GM19395 (cell line): ENCODE measurements at regions not wholly inside any gene's neighbourhood (a gene's known extent, or its start where the extent isn't known, plus 50 kb on each side); places are given as distances from the start of the nearest gene placed in this dataset.
A peak's percentile ranks its signal among the peaks of the same experiment; 100 is the strongest.
"Not testable (repeated sequence)": the region's sequence is repeated elsewhere in the genome, so short reads cannot be mapped to it uniquely, and the experiment has no call there.

Experiments
- ATAC-seq: cut with Tn5 transposase; IDR thresholded peaks from one replicate; pipeline ENCODE4 v1.9.1; 2021; ENCODE audit warnings: mild to moderate bottlenecking, moderate library complexity; ENCODE audit not compliant: unreplicated experiment

GRCh38 chr1:67482733-67483482 lies 52.7 kb upstream of the SERBP1 start:
- no peak for ATAC-seq

DNA sequence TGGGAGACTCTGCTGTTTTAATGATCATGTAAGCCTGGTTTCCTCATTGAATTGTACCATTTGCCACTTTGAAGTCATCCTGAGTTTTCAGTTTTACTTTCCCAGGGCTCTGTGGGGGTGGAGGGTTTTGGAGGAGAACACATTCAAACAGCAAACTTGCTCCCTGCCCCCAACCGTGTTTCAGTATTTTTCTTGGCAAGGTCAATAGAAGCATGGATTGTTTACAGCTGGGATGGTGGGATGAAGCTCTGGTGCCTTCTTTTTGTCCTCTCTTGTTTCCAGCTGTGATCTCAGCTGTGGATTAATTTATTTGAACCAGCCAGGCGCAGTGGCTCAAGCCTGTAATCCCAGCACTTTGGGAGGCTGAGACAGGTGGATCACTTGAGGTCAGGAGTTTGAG lies 54.3 kb upstream of the SERBP1 start:
- no peak for ATAC-seq

GRCh38 chr1:67485046-67485811 lies 55.0 kb upstream of the SERBP1 start:
- no peak for ATAC-seq

DNA sequence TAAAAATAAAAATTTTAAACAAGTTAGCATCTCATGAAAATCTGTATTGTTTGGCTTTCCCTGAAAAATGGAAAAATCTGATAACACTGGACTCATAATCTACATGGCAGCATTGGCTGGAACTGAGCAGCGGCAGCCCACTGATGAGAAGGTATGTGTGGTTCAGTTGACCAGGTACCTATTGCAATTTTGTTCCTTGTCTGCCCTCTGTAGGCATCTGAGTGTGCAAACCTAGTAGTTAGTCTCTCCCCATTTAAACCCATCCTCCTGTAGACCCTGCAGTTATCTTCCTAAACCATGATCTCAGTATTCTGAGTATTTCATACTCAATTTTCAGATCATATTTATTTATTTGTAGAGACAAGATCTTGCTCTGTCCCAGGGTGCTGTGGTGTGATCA lies 59.4 kb upstream of the SERBP1 start:
- ATAC-seq: no peak

DNA sequence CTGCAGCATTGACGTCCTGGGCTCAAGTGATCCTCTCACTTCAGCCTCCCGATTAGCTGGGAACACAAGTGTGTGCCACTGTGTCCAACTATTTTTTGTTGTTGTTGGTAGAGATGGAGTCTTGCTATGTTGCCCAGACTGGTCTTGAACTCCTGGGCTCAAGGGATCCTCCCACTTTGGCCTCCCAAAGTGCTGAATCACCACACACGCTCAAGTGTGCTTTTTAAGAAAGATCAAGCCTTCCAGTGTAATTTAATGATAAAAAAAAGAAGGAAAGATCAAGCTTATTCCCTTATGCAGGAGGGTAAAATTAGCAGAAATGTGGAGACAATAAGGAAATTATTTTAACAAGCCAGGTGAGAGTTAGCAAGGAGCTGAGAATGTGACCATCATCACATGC lies 61.1 kb upstream of the SERBP1 start:
- ATAC-seq: no peak

- no peak for ATAC-seq
Measured at GRCh38 chr1:67493148-67493547, 62.9 kb upstream of the SERBP1 start.

DNA sequence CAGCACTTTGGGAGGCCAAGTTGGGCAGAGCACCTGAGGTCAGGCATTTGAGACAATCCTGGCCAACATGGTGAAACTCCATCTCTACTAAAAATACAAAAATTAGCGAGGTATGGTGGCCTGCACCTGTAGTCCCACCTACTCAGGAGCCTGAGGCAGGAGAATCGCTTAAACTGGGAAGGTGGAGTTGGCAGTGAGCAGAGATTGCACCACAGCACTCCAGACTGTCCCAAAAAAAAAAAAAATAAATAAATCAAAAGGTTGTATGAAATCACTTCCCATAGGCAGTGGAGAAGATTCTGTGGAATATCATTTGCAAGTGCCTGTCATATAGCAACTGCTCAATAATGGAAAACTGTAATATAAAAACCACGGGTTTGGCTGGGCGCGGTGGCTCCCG lies 65.1 kb upstream of the SERBP1 start:
- no peak for ATAC-seq

DNA sequence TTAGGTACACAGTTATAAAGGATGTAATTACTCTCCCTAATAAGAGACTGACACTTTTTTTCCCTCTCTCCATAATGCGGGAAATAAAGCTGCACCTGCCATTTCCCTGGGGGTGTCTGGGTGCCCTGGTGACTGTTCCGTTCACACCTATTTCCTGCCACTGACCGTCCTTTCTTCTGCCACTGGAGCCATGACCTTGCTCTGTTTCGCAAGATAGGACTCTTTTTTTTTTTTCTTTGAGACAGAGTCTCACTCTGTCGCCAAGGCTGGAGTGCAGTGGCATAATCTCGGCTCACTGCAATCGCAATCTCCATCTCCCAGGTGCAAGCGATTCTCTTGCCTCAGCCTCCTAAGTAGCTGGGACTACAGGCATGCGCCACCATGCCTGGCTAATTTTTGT lies 66.1 kb upstream of the SERBP1 start:
- ATAC-seq: no peak

- ATAC-seq: peak; percentile 99
Measured at GRCh38 chr1:67500413-67500959, 70.3 kb upstream of the SERBP1 start.

DNA sequence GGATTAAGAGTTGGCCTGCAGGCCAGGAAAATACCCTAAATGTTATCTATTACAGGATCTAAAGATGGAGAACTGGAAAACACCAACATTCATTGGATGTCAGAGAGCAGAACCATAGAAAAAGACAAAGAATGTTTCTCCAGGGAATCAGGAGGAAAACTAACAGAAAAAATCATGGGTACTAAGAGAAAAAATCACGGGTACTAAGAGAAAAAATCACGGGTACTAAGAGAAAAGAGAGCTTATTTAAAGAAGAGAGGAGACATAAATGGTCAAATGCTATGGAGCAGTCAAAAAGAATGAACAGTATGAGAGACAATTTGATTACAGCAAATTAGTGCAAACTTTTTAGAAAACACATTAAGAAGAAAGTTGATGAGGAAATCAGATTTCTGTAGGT lies 73.8 kb upstream of the SERBP1 start:
- no peak for ATAC-seq

DNA sequence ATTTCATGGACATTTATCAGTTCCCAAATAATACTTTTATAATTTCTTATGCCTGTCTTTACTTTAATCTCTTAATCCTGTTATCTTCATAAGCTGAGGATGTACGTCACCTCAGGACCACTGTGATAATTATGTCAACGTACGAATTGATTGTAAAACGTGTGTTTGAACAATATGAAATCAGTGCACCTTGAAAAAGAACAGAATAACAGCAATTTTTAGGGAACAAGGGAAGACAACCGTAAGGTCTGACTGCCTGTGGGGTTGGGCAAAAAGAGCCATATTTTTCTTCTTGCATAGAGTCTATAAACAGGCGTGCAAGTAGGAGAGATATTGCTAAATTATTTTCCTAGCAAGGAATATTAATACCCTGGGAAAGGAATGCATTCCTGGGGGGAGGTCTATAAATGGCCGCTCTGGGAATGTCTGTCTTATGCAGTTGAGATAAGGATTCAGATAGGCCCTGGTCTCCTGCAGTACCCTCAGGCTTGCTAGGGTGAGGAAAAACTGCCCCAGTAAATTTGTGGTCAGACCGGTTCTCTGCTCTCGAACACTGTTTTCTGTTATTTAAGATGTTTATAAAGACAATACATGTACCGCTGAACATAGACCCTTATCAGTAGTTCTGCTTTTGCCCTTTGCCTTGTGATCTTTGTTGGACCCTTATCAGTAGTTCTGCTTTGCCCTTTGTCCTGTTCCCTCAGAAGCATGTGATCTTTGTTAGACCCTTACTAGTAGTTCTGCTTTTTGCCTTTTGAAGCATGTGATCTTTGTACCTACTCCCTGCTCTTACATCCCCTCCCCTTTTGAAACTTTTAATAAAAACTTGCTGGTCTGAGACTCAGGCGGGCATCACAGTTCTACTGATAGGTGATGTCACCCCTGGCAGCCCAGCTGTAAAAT lies 83.4 kb upstream of the SERBP1 start:
- ATAC-seq: not testable (repeated sequence)

GRCh38 chr1:67514300-67514699 lies 84.1 kb upstream of the SERBP1 start:
- no peak for ATAC-seq

- ATAC-seq: no peak
Measured at GRCh38 chr1:67514786-67515185, 84.6 kb upstream of the SERBP1 start.

- ATAC-seq: no peak
Measured at GRCh38 chr1:67515324-67516080, 85.3 kb upstream of the SERBP1 start.

- ATAC-seq: no peak
Measured at GRCh38 chr1:67517046-67517445, 86.8 kb upstream of the SERBP1 start.

GRCh38 chr1:67522001-67522441 lies 91.8 kb upstream of the SERBP1 start:
- ATAC-seq: no peak

GRCh38 chr1:67522793-67523192 lies 92.6 kb upstream of the SERBP1 start:
- ATAC-seq: no peak

DNA sequence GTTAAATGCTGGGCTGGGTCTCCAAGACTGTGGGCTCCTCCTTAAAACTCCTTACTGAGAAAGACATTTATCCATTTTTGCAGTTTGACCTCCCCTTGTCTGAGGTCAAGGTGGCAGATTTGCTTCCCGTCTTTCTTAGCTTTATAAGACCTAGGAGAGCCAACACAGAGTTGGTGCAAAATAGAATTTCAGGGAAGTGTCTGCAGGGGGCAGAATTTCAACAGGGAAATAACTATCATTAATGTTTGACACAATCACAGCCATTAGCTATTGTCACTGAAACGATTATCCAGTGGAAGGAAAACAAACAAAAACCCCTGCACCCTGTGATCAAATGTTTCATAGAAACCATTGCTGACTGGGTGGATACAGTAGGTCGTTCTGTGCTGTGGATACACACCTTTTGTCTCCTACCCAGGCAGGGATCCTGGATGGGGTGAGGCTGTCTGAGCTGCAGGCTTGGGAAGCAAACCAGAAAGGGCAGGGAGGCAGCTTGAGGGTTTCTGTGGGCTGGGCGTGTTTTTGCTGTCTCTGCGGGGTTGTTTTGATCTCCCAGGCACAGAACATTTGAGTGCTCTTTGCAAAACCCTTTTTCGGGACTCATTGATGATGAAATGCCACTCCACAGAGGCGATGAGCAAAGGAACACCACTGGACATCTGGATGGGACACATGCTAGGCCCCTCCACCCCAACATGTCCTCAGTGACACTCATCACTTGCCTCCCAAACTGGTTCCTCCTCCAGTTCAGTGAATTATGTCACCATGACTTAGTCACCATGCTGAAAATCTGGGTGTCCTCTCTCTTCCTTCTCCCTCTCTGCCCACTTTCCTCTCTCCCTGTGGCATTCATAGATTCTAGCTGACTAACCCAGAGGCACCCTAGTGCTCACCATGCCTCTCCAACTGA lies 94.2 kb upstream of the SERBP1 start:
- ATAC-seq: no peak

DNA sequence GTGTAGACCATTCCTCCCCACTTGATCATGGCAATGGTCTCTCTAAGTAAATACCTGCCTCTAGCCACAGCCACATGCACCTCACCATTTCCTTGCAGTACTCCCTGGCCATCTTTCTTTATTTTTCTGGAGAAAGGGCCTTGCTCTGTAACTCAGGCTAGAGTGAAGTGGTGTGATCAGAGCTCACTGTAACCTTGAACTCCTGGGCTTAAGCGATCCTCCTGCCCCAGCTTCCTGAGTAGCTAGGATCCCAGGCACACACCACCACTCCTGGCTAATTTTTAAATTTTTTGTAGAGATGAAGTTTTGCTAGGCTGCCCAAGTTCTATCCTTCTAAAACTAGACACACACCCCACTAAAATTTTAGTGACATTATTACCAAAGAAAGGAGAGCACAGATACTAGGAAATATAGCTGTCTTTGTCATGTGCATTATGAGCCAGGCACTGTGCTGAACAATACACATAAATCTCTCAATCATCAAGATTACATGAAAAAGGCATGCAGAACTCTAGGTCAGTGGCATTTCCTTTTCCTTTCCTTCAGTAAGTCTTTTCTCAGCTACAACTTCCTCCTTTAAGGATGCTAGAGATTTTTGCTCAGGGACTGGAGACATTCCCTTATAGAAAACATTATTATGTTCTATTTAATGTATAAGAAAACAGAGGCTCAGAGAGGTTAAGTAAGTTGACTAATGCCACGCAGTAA lies 95.0 kb upstream of the SERBP1 start:
- ATAC-seq: no peak
